ENCODE measurements at regions not wholly inside any gene's neighbourhood (a gene's known extent, or its start where the extent isn't known, plus 50 kb on each side); places are given as distances from the start of the nearest gene placed in this dataset.
"Not testable (repeated sequence)": the region's sequence is repeated elsewhere in the genome, so short reads cannot be mapped to it uniquely, and the experiment has no call there.

GRCh38 chrX:26470941-26471340 is 255.0 kb downstream of the MAGEB5 start:
- Histone ChIP-seq H3K27ac (no peak overlapping the region), H3K4me3 (no peak overlapping the region), H3K27me3 (replicated peaks in 1 of 7) (no peaks in the 10 kb centered on the region), H3K9me3 (peaks cover 0 to 21% (median 0%) of the 10 kb centered on the region in 8 donors), H3K36me3 (no peaks in the 10 kb centered on the region), H3K4me1 (no peaks in the 10 kb centered on the region)
- DNase-seq = no peak
- TF ChIP-seq POLR2AphosphoS5 (IDR thresholded peaks at IDR 0.05) (no peak), CTCF (IDR thresholded peaks at IDR 0.05 in 8 of 11, conservative IDR thresholded peaks at IDR 0.05 in 3 of 11) (no peak), POLR2A (IDR thresholded peaks at IDR 0.05) (no peak)
- WGBS, 5 donors = 66 to 80% (median 76%) methylated on average over 4 to 5 of the region's 5 CpGs
- intact Hi-C loops (cut with DNase I; ENCODE audit: low total_unique reads) = no loop called here

GRCh38 chrX:26466387-26466786 is 250.4 kb downstream of the MAGEB5 start:
- TF ChIP-seq POLR2AphosphoS5 (IDR thresholded peaks at IDR 0.05) = no peak
- no peak for TF ChIP-seq CTCF (IDR thresholded peaks at IDR 0.05 in 8 of 11, conservative IDR thresholded peaks at IDR 0.05 in 3 of 11)
- no peak for TF ChIP-seq POLR2A (IDR thresholded peaks at IDR 0.05)
- WGBS, 5 donors = 87 to 92% (median 88%) methylated on average over 4 of the region's 4 CpGs
- Histone ChIP-seq H3K27me3 (replicated peaks in 1 of 7) (no peaks in the 10 kb centered on the region), H3K27ac (no peak overlapping the region), H3K4me1 (no peaks in the 10 kb centered on the region), H3K9me3 (peaks cover 0 to 21% (median 0%) of the 10 kb centered on the region in 8 donors), H3K36me3 (no peaks in the 10 kb centered on the region), H3K4me3 (no peak overlapping the region)
- intact Hi-C loops (cut with DNase I; ENCODE audit: low total_unique reads) = no loop called here
- DNase-seq = no peak

- 71 to 80% (median 77%) methylated on average over 2 of the region's 2 CpGs for WGBS, 5 donors
- H3K27me3 ChIP-seq (replicated peaks in 1 of 7) = no peaks in the 10 kb centered on the region
- no peak for DNase-seq
- no peak overlapping the region for H3K4me3 ChIP-seq
- TF ChIP-seq CTCF (IDR thresholded peaks at IDR 0.05 in 8 of 11, conservative IDR thresholded peaks at IDR 0.05 in 3 of 11) (no peak), POLR2AphosphoS5 (IDR thresholded peaks at IDR 0.05) (no peak), POLR2A (IDR thresholded peaks at IDR 0.05) (no peak)
- no peaks in the 10 kb centered on the region for H3K9me3 ChIP-seq
- no peaks in the 10 kb centered on the region for H3K4me1 ChIP-seq
- intact Hi-C loops (cut with DNase I; ENCODE audit: low total_unique reads) = no loop called here
- no peak overlapping the region for H3K27ac ChIP-seq
- H3K36me3 ChIP-seq = no peaks in the 10 kb centered on the region
These were observed 229.3 kb downstream of the MAGEB5 start for GRCh38 chrX:26445288-26445687.

GRCh38 chrX:26444417-26444816 is 228.4 kb downstream of the MAGEB5 start:
- H3K9me3 ChIP-seq; H3K4me1 ChIP-seq; intact Hi-C loops (cut with DNase I; ENCODE audit: low total_unique reads); H3K4me3 ChIP-seq; H3K27me3 ChIP-seq (replicated peaks in 1 of 7); H3K27ac ChIP-seq; DNase-seq; H3K36me3 ChIP-seq: not testable (repeated sequence)
- 72 to 92% (median 85%) methylated on average over 3 of the region's 3 CpGs for WGBS, 5 donors

GRCh38 chrX:26442340-26442739 is 226.4 kb downstream of the MAGEB5 start:
- TF ChIP-seq POLR2AphosphoS5 (IDR thresholded peaks at IDR 0.05) (no peak), POLR2A (IDR thresholded peaks at IDR 0.05) (no peak), CTCF (IDR thresholded peaks at IDR 0.05 in 8 of 11, conservative IDR thresholded peaks at IDR 0.05 in 3 of 11) (no peak)
- no peak for DNase-seq
- no peaks in the 10 kb centered on the region for H3K27me3 ChIP-seq (replicated peaks in 1 of 7)
- H3K27ac ChIP-seq = no peak overlapping the region
- H3K4me3 ChIP-seq = no peak overlapping the region
- intact Hi-C loops (cut with DNase I; ENCODE audit: low total_unique reads) = no loop called here
- H3K36me3 ChIP-seq = no peaks in the 10 kb centered on the region
- no peaks in the 10 kb centered on the region for H3K9me3 ChIP-seq
- 15 to 57% (median 31%) methylated on average over 1 of the region's 1 CpG for WGBS, 5 donors
- no peaks in the 10 kb centered on the region for H3K4me1 ChIP-seq
